ENCODE measurements at regions not wholly inside any gene's neighbourhood (a gene's known extent, or its start where the extent isn't known, plus 50 kb on each side); places are given as distances from the start of the nearest gene placed in this dataset.
"Not testable (repeated sequence)": the region's sequence is repeated elsewhere in the genome, so short reads cannot be mapped to it uniquely, and the experiment has no call there.

- Histone ChIP-seq H3K9me2 (replicated peaks; ENCODE audit: control insufficient read depth, low read length) (no peaks in the 10 kb centered on the region), H3K9me3 (ENCODE audit: control insufficient read depth, insufficient read depth, low read length) (no peaks in the 10 kb centered on the region), H3K36me3 (ENCODE audit: control insufficient read depth, low read length) (no peaks in the 10 kb centered on the region), H4K20me1 (ENCODE audit: control insufficient read depth, insufficient read depth, low read depth, low read length) (no peaks in the 10 kb centered on the region), H3F3A (ENCODE audit: control insufficient read depth, insufficient read depth) (no peaks in the 10 kb centered on the region), H3K27me3 (ENCODE audit: control insufficient read depth, low read length) (peaks cover 29% of the 10 kb centered on the region), H3K79me2 (ENCODE audit: control insufficient read depth, low read length) (no peaks in the 10 kb centered on the region), H3K4me3 (ENCODE audit: low read length) (no peak overlapping the region), H3K27ac (ENCODE audit: low read depth, low read length) (no peak overlapping the region), H3K4me2 (ENCODE audit: low read length) (no peak overlapping the region), H3K4me1 (ENCODE audit: control insufficient read depth, low read length) (no peaks in the 10 kb centered on the region)
- no peak for TF ChIP-seq EZH2phosphoT487 (IDR thresholded peaks at IDR 0.05; ENCODE audit: borderline replicate concordance, low read length)
- no peak for TF ChIP-seq CTCF (IDR thresholded peaks at IDR 0.05; ENCODE audit: low read depth, low read length, poor library complexity, severe bottlenecking)
Measured at GRCh38 chr3:193964517-193964880, 171.4 kb upstream of the HES1 start.

DNA sequence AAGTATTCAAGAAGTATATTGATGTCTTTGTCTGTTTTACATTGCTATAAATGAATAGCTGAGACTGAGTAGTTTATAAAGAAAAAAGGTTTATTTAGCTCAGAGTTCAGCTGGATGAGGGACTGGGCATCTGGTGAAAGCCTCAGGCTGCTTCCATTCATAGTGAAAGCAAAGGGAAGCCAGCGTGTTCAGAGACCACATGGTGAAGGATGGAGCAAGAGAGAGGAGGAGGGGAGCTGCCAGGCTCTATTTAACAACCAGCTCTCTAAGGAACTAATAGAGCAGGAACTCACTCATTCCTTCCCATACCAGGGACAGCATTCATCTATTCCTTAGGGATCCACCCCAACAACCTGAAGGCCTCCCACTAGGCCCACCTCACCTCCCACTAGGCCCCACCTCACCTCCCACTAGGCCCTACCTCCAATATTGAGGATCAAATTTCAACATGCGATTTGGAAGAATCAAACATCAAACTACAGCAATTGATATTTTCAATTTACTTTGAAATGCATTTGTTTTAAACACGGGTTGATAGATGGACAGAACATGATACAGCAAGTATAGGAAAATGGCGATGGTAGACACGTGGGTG is 167.5 kb upstream of the HES1 start:
- H4K20me1 ChIP-seq (ENCODE audit: control insufficient read depth, insufficient read depth, low read depth, low read length), result no peaks in the 10 kb centered on the region
- H3K27me3 ChIP-seq (ENCODE audit: control insufficient read depth, low read length), result peaks cover 34% of the 10 kb centered on the region
- no peaks in the 10 kb centered on the region for H3K79me2 ChIP-seq (ENCODE audit: control insufficient read depth, low read length)
- H3K27ac ChIP-seq (ENCODE audit: low read depth, low read length), result no peak overlapping the region
- H3K4me2 ChIP-seq (ENCODE audit: low read length), result no peak overlapping the region
- H3K4me1 ChIP-seq (ENCODE audit: control insufficient read depth, low read length), result 0 out of 2 replicates have a peak, but pooled peaks cover 3% of the 10 kb centered on the region
- H3K9me2 ChIP-seq (replicated peaks; ENCODE audit: control insufficient read depth, low read length), result no peaks in the 10 kb centered on the region
- H3K36me3 ChIP-seq (ENCODE audit: control insufficient read depth, low read length), result no peaks in the 10 kb centered on the region
- H3K9me3 ChIP-seq (ENCODE audit: control insufficient read depth, insufficient read depth, low read length), result no peaks in the 10 kb centered on the region
- TF ChIP-seq EZH2phosphoT487 (IDR thresholded peaks at IDR 0.05; ENCODE audit: borderline replicate concordance, low read length) (no peak), CTCF (IDR thresholded peaks at IDR 0.05; ENCODE audit: low read depth, low read length, poor library complexity, severe bottlenecking) (no peak)
- H3F3A ChIP-seq (ENCODE audit: control insufficient read depth, insufficient read depth), result no peaks in the 10 kb centered on the region
- H3K4me3 ChIP-seq (ENCODE audit: low read length), result no peak overlapping the region

- peaks cover 29% of the 10 kb centered on the region for H3K27me3 ChIP-seq (ENCODE audit: control insufficient read depth, low read length)
- H3K27ac ChIP-seq (ENCODE audit: low read depth, low read length); H3K36me3 ChIP-seq (ENCODE audit: control insufficient read depth, low read length); H4K20me1 ChIP-seq (ENCODE audit: control insufficient read depth, insufficient read depth, low read depth, low read length); H3K79me2 ChIP-seq (ENCODE audit: control insufficient read depth, low read length); H3F3A ChIP-seq (ENCODE audit: control insufficient read depth, insufficient read depth); H3K9me2 ChIP-seq (replicated peaks; ENCODE audit: control insufficient read depth, low read length); H3K4me1 ChIP-seq (ENCODE audit: control insufficient read depth, low read length); H3K4me3 ChIP-seq (ENCODE audit: low read length); H3K4me2 ChIP-seq (ENCODE audit: low read length); H3K9me3 ChIP-seq (ENCODE audit: control insufficient read depth, insufficient read depth, low read length): not testable (repeated sequence)
- TF ChIP-seq CTCF (IDR thresholded peaks at IDR 0.05; ENCODE audit: low read depth, low read length, poor library complexity, severe bottlenecking), result peak; percentile 60
Measured at GRCh38 chr3:193970131-193970772, 165.7 kb upstream of the HES1 start.
